HEK293 (cell line): ENCODE measurements at regions not wholly inside any gene's neighbourhood (a gene's known extent, or its start where the extent isn't known, plus 50 kb on each side); places are given as distances from the start of the nearest gene placed in this dataset.

Experiments used
- AEBP2 ChIP-seq: fragments of 450-650 bp; formaldehyde crosslinking; IDR thresholded peaks from 2 replicates; pipeline ENCODE4 v1.5.1; 2016; ENCODE audit warnings: missing biosample characterization, missing genetic modification characterization, borderline replicate concordance
- BCL6B ChIP-seq: fragments of 450-650 bp; formaldehyde crosslinking; IDR thresholded peaks from 2 replicates; pipeline ENCODE4 v1.5.1; 2017; ENCODE audit warnings: missing biosample characterization, missing genetic modification characterization
- GLIS1 ChIP-seq: fragments of 450-650 bp; formaldehyde crosslinking; IDR thresholded peaks from 2 replicates; pipeline ENCODE4 v1.5.1; 2016; ENCODE audit warnings: missing biosample characterization, missing genetic modification characterization
- GLIS2 ChIP-seq: fragments of 450-650 bp; formaldehyde crosslinking; IDR thresholded peaks from 2 replicates; pipeline ENCODE4 v1.5.1; 2016; ENCODE audit warnings: missing biosample characterization, missing genetic modification characterization
- HOXC10 ChIP-seq: sonication (generic); formaldehyde crosslinking; IDR thresholded peaks from 2 replicates; pipeline ENCODE4 v1.8.1; 2023; ENCODE audit warnings: mild to moderate bottlenecking, missing genetic modification reagents
- HOXD13 ChIP-seq: sonication (generic); formaldehyde crosslinking; IDR thresholded peaks from 2 replicates; pipeline ENCODE4 v1.8.0; 2022; ENCODE audit warnings: missing genetic modification reagents, borderline replicate concordance
- OSR2 ChIP-seq: fragments of 450-650 bp; formaldehyde crosslinking; IDR thresholded peaks from 2 replicates; pipeline ENCODE4 v1.5.1; 2016; ENCODE audit warnings: missing biosample characterization, missing genetic modification characterization
- RBAK ChIP-seq: fragments of 450-650 bp; formaldehyde crosslinking; IDR thresholded peaks from 2 replicates; pipeline ENCODE4 v1.5.1; 2016; ENCODE audit warnings: missing biosample characterization, missing genetic modification characterization
- SCRT1 ChIP-seq: fragments of 450-650 bp; formaldehyde crosslinking; IDR thresholded peaks from 2 replicates; pipeline ENCODE4 v1.5.1; 2016; ENCODE audit warnings: missing biosample characterization, missing genetic modification characterization, borderline replicate concordance
- SP7 ChIP-seq: fragments of 450-650 bp; formaldehyde crosslinking; IDR thresholded peaks from 2 replicates; pipeline ENCODE4 v1.5.1; 2016; ENCODE audit warnings: missing biosample characterization, missing genetic modification characterization
- YY2 ChIP-seq: fragments of 450-650 bp; formaldehyde crosslinking; IDR thresholded peaks from 2 replicates; pipeline ENCODE4 v1.5.1; 2016; ENCODE audit warnings: missing biosample characterization, missing genetic modification characterization
- ZBTB20 ChIP-seq: fragments of 450-650 bp; formaldehyde crosslinking; IDR thresholded peaks from 2 replicates; pipeline ENCODE4 v1.5.1; 2016; ENCODE audit warnings: missing biosample characterization, missing genetic modification characterization
- ZBTB26 ChIP-seq: fragments of 450-650 bp; formaldehyde crosslinking; optimal IDR thresholded peaks from 2 replicates; pipeline ENCODE3; 2016; ENCODE audit warnings: missing biosample characterization, mild to moderate bottlenecking, missing genetic modification characterization
- ZBTB44 ChIP-seq: fragments of 450-650 bp; IDR thresholded peaks from 2 replicates; pipeline ENCODE4 v1.5.1; 2018; ENCODE audit warnings: missing biosample characterization, mild to moderate bottlenecking, missing genetic modification characterization
- ZBTB48 ChIP-seq: fragments of 450-650 bp; formaldehyde crosslinking; IDR thresholded peaks from 2 replicates; pipeline ENCODE4 v1.5.1; 2016; ENCODE audit warnings: missing biosample characterization, missing genetic modification characterization
- ZNF132 ChIP-seq: fragments of 450-650 bp; formaldehyde crosslinking; IDR thresholded peaks from 2 replicates; pipeline ENCODE4 v1.5.1; 2017; ENCODE audit warnings: missing biosample characterization, missing genetic modification characterization, borderline replicate concordance
- ZNF16 ChIP-seq: fragments of 450-650 bp; formaldehyde crosslinking; IDR thresholded peaks from 2 replicates; pipeline ENCODE4 v1.5.1; 2016; ENCODE audit warnings: low read depth, missing biosample characterization, missing genetic modification characterization
- ZNF214 ChIP-seq: fragments of 450-650 bp; formaldehyde crosslinking; IDR thresholded peaks from 2 replicates; pipeline ENCODE4 v1.5.1; 2017; ENCODE audit warnings: missing biosample characterization, mild to moderate bottlenecking, missing genetic modification characterization, borderline replicate concordance
- ZNF280C ChIP-seq: fragments of 450-650 bp; formaldehyde crosslinking; IDR thresholded peaks from 2 replicates; pipeline ENCODE4 v1.5.1; 2016; ENCODE audit warnings: missing biosample characterization, missing genetic modification characterization
- ZNF335 ChIP-seq: fragments of 450-650 bp; formaldehyde crosslinking; conservative IDR thresholded peaks from 2 replicates; pipeline ENCODE4 v1.5.1; 2016; ENCODE audit warnings: missing biosample characterization, missing genetic modification characterization
- ZNF350 ChIP-seq: fragments of 450-650 bp; formaldehyde crosslinking; IDR thresholded peaks from 2 replicates; pipeline ENCODE4 v1.5.0; 2017; ENCODE audit warnings: missing biosample characterization, mild to moderate bottlenecking, missing genetic modification characterization
- ZNF391 ChIP-seq: fragments of 450-650 bp; formaldehyde crosslinking; IDR thresholded peaks from 2 replicates; pipeline ENCODE4 v1.5.1; 2016; ENCODE audit warnings: low read depth, missing biosample characterization, missing genetic modification characterization, borderline replicate concordance
- ZNF433 ChIP-seq: fragments of 450-650 bp; formaldehyde crosslinking; IDR thresholded peaks from 2 replicates; pipeline ENCODE4 v1.5.1; 2016; ENCODE audit warnings: missing biosample characterization, missing genetic modification characterization, low read depth
- ZNF488 ChIP-seq: fragments of 450-650 bp; formaldehyde crosslinking; IDR thresholded peaks from 2 replicates; pipeline ENCODE4 v1.5.1; 2016; ENCODE audit warnings: missing biosample characterization, missing genetic modification characterization
- ZNF530 ChIP-seq: fragments of 450-650 bp; formaldehyde crosslinking; IDR thresholded peaks from 2 replicates; pipeline ENCODE4 v1.5.1; 2016; ENCODE audit warnings: low read depth, missing biosample characterization, missing genetic modification characterization
- ZNF623 ChIP-seq: fragments of 450-650 bp; formaldehyde crosslinking; IDR thresholded peaks from 2 replicates; pipeline ENCODE4 v1.5.1; 2016; ENCODE audit warnings: missing biosample characterization, missing genetic modification characterization
- ZNF626 ChIP-seq: fragments of 450-650 bp; sonication (Bioruptor Pico); formaldehyde crosslinking; IDR thresholded peaks from 2 replicates; pipeline ENCODE4 v1.5.1; 2018; ENCODE audit warnings: missing biosample characterization, missing genetic modification characterization, inconsistent platforms
- ZNF664 ChIP-seq: fragments of 450-650 bp; formaldehyde crosslinking; IDR thresholded peaks from 2 replicates; pipeline ENCODE4 v1.5.1; 2016; ENCODE audit warnings: missing biosample characterization, missing genetic modification characterization
- ZNF791 ChIP-seq: fragments of 450-650 bp; formaldehyde crosslinking; IDR thresholded peaks from 2 replicates; pipeline ENCODE4 v1.5.1; 2016; ENCODE audit warnings: missing biosample characterization, missing genetic modification characterization
- ZNF837 ChIP-seq: fragments of 450-650 bp; formaldehyde crosslinking; IDR thresholded peaks from 2 replicates; pipeline ENCODE4 v1.5.1; 2016; ENCODE audit warnings: missing biosample characterization, missing genetic modification characterization
- ZXDB ChIP-seq: fragments of 450-650 bp; formaldehyde crosslinking; IDR thresholded peaks from 2 replicates; pipeline ENCODE4 v1.5.1; 2016; ENCODE audit warnings: missing biosample characterization, missing genetic modification characterization

GRCh38 chr1:241423541-241424479 is 66.8 kb upstream of the RGS7 start (continued):
- TF ChIP-seq ZBTB44 (tag by site-specific recombination): no peak; the same call in 1 of the 2 replicates
- TF ChIP-seq ZNF664 (tag by site-specific recombination): no peak
- no peak for TF ChIP-seq BCL6B
- peak; percentile 48; the same call in 1 of the 2 replicates for TF ChIP-seq YY2 (tag by site-specific recombination)
- 0 out of 2 replicates have a peak, but pooled peaks have one; percentile 67 for TF ChIP-seq ZNF837
- peak; percentile 95 for TF ChIP-seq OSR2 (tag by site-specific recombination)
- peak; percentile 80 for TF ChIP-seq SP7 (tag by site-specific recombination)
- no peak for TF ChIP-seq ZNF132 (tag by site-specific recombination)
- TF ChIP-seq ZNF280C (tag by site-specific recombination): no peak
- no peak for TF ChIP-seq ZNF623 (tag by site-specific recombination)
- TF ChIP-seq ZNF626: no peak
- TF ChIP-seq RBAK (tag by site-specific recombination): no peak
- TF ChIP-seq ZNF791 (tag by site-specific recombination): no peak
- TF ChIP-seq ZNF16 (tag by site-specific recombination): peak; percentile 20; the same call in 1 of the 2 replicates
- TF ChIP-seq ZNF391: peak; percentile 72; the same call in 1 of the 2 replicates
- TF ChIP-seq ZNF350 (tag by site-specific recombination): no peak
- no peak for TF ChIP-seq HOXC10 (CRISPR knock-in tag)
- TF ChIP-seq ZNF488: no peak
- TF ChIP-seq ZBTB48 (tag by site-specific recombination): peak; percentile 94
- peak; percentile 99 for TF ChIP-seq GLIS1
- TF ChIP-seq HOXD13 (CRISPR knock-in tag): peak; percentile 72; the same call in 1 of the 2 replicates
- TF ChIP-seq ZNF530 (tag by site-specific recombination): no peak
- TF ChIP-seq ZNF214 (tag by site-specific recombination): no peak
- TF ChIP-seq ZNF433 (tag by site-specific recombination): no peak
- TF ChIP-seq SCRT1 (tag by site-specific recombination): no peak
- TF ChIP-seq GLIS2 (tag by site-specific recombination): peak; percentile 99
- TF ChIP-seq AEBP2 (tag by site-specific recombination): no peak
- peak; percentile 80 for TF ChIP-seq ZBTB26
- TF ChIP-seq ZXDB (tag by site-specific recombination): peak; percentile 79
- peak; percentile 97 for TF ChIP-seq ZNF335 (tag by site-specific recombination)
- peak; percentile 93; the same call in 1 of the 2 replicates for TF ChIP-seq ZBTB20
